ENCODE measurements at regions not wholly inside any gene's neighbourhood (a gene's known extent, or its start where the extent isn't known, plus 50 kb on each side); places are given as distances from the start of the nearest gene placed in this dataset.

- Mint-ChIP-seq H3K9me3 (no peaks in the 10 kb centered on the region), H3K27ac (no peak overlapping the region), H3K27me3 (no peaks in the 10 kb centered on the region), H3K4me1 (no peaks in the 10 kb centered on the region), H3K4me3 (no peak overlapping the region), H3K36me3 (ENCODE audit: low read depth) (no peaks in the 10 kb centered on the region)
- POLR2A ChIA-PET, result no interaction called here
- CTCF ChIA-PET, result interaction anchor here (0.5 kb wide), 1 partner anchor 130 kb away, joined by 3 read pairs; no protein-coding TSS in a partner anchor
- DNase-seq, result no peak
These were observed 50.3 kb upstream of the TCF12 start for GRCh38 chr15:56868170-56868569.

GRCh38 chr15:56866803-56867202 lies 51.6 kb upstream of the TCF12 start:
- Mint-ChIP-seq H3K4me1 (no peaks in the 10 kb centered on the region), H3K27me3 (no peaks in the 10 kb centered on the region), H3K36me3 (ENCODE audit: low read depth) (no peaks in the 10 kb centered on the region), H3K27ac (no peak overlapping the region), H3K9me3 (no peaks in the 10 kb centered on the region), H3K4me3 (no peak overlapping the region)
- no peak for DNase-seq
- CTCF ChIA-PET, result no interaction called here
- POLR2A ChIA-PET, result no interaction called here

GRCh38 chr15:56857828-56858227 lies 60.6 kb upstream of the TCF12 start:
- ChIA-PET CTCF (no interaction called here), POLR2A (no interaction called here)
- DNase-seq, result no peak
- Mint-ChIP-seq H3K27me3 (peaks cover 5% of the 10 kb centered on the region), H3K27ac (no peak overlapping the region), H3K4me3 (no peak overlapping the region), H3K9me3 (no peaks in the 10 kb centered on the region), H3K4me1 (no peaks in the 10 kb centered on the region), H3K36me3 (ENCODE audit: low read depth) (peaks cover 2% of the 10 kb centered on the region)

- CTCF ChIA-PET, result no interaction called here
- Mint-ChIP-seq H3K36me3 (ENCODE audit: low read depth) (peaks cover 2% of the 10 kb centered on the region), H3K27me3 (peaks cover 5% of the 10 kb centered on the region), H3K27ac (no peak overlapping the region), H3K4me1 (no peaks in the 10 kb centered on the region), H3K4me3 (no peak overlapping the region), H3K9me3 (no peaks in the 10 kb centered on the region)
- POLR2A ChIA-PET, result no interaction called here
- no peak for DNase-seq
These were observed 61.5 kb upstream of the TCF12 start for GRCh38 chr15:56856934-56857333.

GRCh38 chr15:56844892-56845291 lies 73.6 kb upstream of the TCF12 start:
- Mint-ChIP-seq H3K36me3 (ENCODE audit: low read depth) (peaks cover 3% of the 10 kb centered on the region), H3K27ac (no peak overlapping the region), H3K4me3 (no peak overlapping the region), H3K9me3 (peaks cover 2% of the 10 kb centered on the region), H3K4me1 (peaks cover 3% of the 10 kb centered on the region), H3K27me3 (peaks cover 8% of the 10 kb centered on the region)
- no peak for DNase-seq
- CTCF ChIA-PET, result no interaction called here
- POLR2A ChIA-PET, result no interaction called here

- Mint-ChIP-seq H3K4me3 (no peak overlapping the region), H3K9me3 (peaks cover 2% of the 10 kb centered on the region), H3K4me1 (peaks cover 6% of the 10 kb centered on the region), H3K27me3 (peaks cover 8% of the 10 kb centered on the region), H3K36me3 (ENCODE audit: low read depth) (peaks cover 3% of the 10 kb centered on the region), H3K27ac (no peak overlapping the region)
- ChIA-PET CTCF (no interaction called here), POLR2A (no interaction called here)
- DNase-seq, result no peak
These were observed 74.0 kb upstream of the TCF12 start for GRCh38 chr15:56844471-56844870.

GRCh38 chr15:56839641-56840040 lies 78.8 kb upstream of the TCF12 start:
- DNase-seq, result no peak
- peaks cover 8% of the 10 kb centered on the region for H3K27me3 Mint-ChIP-seq
- H3K27ac Mint-ChIP-seq, result no peak overlapping the region
- POLR2A ChIA-PET, result no interaction called here
- peaks cover 18% of the 10 kb centered on the region for H3K4me1 Mint-ChIP-seq
- CTCF ChIA-PET, result no interaction called here
- peaks cover 5% of the 10 kb centered on the region for H3K36me3 Mint-ChIP-seq (ENCODE audit: low read depth)
- no peak overlapping the region for H3K4me3 Mint-ChIP-seq
- H3K9me3 Mint-ChIP-seq, result peaks cover 2% of the 10 kb centered on the region

- peaks cover 5% of the 10 kb centered on the region for H3K36me3 Mint-ChIP-seq (ENCODE audit: low read depth)
- H3K4me1 Mint-ChIP-seq, result peaks cover 18% of the 10 kb centered on the region
- H3K9me3 Mint-ChIP-seq, result peaks cover 2% of the 10 kb centered on the region
- no peak for DNase-seq
- peaks cover 8% of the 10 kb centered on the region for H3K27me3 Mint-ChIP-seq
- CTCF ChIA-PET, result no interaction called here
- POLR2A ChIA-PET, result no interaction called here
- peak overlapping the region; percentile 65 for H3K27ac Mint-ChIP-seq
- no peak overlapping the region for H3K4me3 Mint-ChIP-seq
These were observed 79.3 kb upstream of the TCF12 start for GRCh38 chr15:56839099-56839498.

- peaks cover 2% of the 10 kb centered on the region for H3K9me3 Mint-ChIP-seq
These were observed 80.4 kb upstream of the TCF12 start for GRCh38 chr15:56838085-56838484.

GRCh38 chr15:56837273-56837672 lies 81.2 kb upstream of the TCF12 start:
- CTCF ChIA-PET, result interaction anchor here (0.6 kb wide), 1 partner anchor 59 kb away, joined by 3 read pairs; no protein-coding TSS in a partner anchor
- H3K36me3 Mint-ChIP-seq (ENCODE audit: low read depth), result peaks cover 5% of the 10 kb centered on the region
- peaks cover 2% of the 10 kb centered on the region for H3K9me3 Mint-ChIP-seq
- H3K27me3 Mint-ChIP-seq, result peaks cover 4% of the 10 kb centered on the region
- H3K27ac Mint-ChIP-seq, result no peak overlapping the region
- H3K4me3 Mint-ChIP-seq, result no peak overlapping the region
- POLR2A ChIA-PET, result interaction anchor here (0.6 kb wide), 1 partner anchor 353 kb away, joined by 3 read pairs; no protein-coding TSS in a partner anchor
- no peak for DNase-seq
- H3K4me1 Mint-ChIP-seq, result peaks cover 18% of the 10 kb centered on the region

More at GRCh38 chr15:56838085-56838484, 80.4 kb upstream of the TCF12 start:
- Mint-ChIP-seq H3K27me3 (peaks cover 6% of the 10 kb centered on the region), H3K4me3 (no peak overlapping the region), H3K4me1 (peaks cover 18% of the 10 kb centered on the region), H3K27ac (no peak overlapping the region), H3K36me3 (ENCODE audit: low read depth) (peaks cover 5% of the 10 kb centered on the region)
- DNase-seq, result no peak
- CTCF ChIA-PET, result no interaction called here
- POLR2A ChIA-PET, result no interaction called here

- no peak for DNase-seq
- ChIA-PET CTCF (no interaction called here), POLR2A (no interaction called here)
- peaks cover 5% of the 10 kb centered on the region for H3K27me3 Mint-ChIP-seq
- no peak overlapping the region for H3K4me3 Mint-ChIP-seq
- H3K27ac Mint-ChIP-seq, result no peak overlapping the region
- peaks cover 18% of the 10 kb centered on the region for H3K4me1 Mint-ChIP-seq
- peaks cover 5% of the 10 kb centered on the region for H3K36me3 Mint-ChIP-seq (ENCODE audit: low read depth)
- peaks cover 2% of the 10 kb centered on the region for H3K9me3 Mint-ChIP-seq
These were observed 82.7 kb upstream of the TCF12 start for GRCh38 chr15:56835718-56836171.

- Mint-ChIP-seq H3K4me1 (no peaks in the 10 kb centered on the region), H3K36me3 (ENCODE audit: low read depth) (no peaks in the 10 kb centered on the region), H3K9me3 (no peaks in the 10 kb centered on the region), H3K27ac (no peak overlapping the region), H3K27me3 (peaks cover 5% of the 10 kb centered on the region), H3K4me3 (no peak overlapping the region)
- DNase-seq, result no peak
- ChIA-PET POLR2A (no interaction called here), CTCF (interaction anchor here (1.9 kb wide), 1 partner anchor 10 kb away, joined by 5 read pairs; no protein-coding TSS in a partner anchor)
These were observed 86.3 kb upstream of the TCF12 start for GRCh38 chr15:56832125-56832524.

- DNase-seq, result no peak
- H3K27ac Mint-ChIP-seq, result no peak overlapping the region
- no peak overlapping the region for H3K4me3 Mint-ChIP-seq
- H3K36me3 Mint-ChIP-seq (ENCODE audit: low read depth), result no peaks in the 10 kb centered on the region
- POLR2A ChIA-PET, result interaction anchor here (0.7 kb wide), 1 partner anchor 689 kb away, joined by 3 read pairs; no protein-coding TSS in a partner anchor
- peaks cover 5% of the 10 kb centered on the region for H3K27me3 Mint-ChIP-seq
- CTCF ChIA-PET, result no interaction called here
- no peaks in the 10 kb centered on the region for H3K9me3 Mint-ChIP-seq
- H3K4me1 Mint-ChIP-seq, result no peaks in the 10 kb centered on the region
These were observed 86.9 kb upstream of the TCF12 start for GRCh38 chr15:56831467-56832005.

- ChIA-PET CTCF (interaction anchor here (1.3 kb wide), 1 partner anchor 11 kb away, joined by 3 read pairs; no protein-coding TSS in a partner anchor), POLR2A (no interaction called here)
- no peak overlapping the region for H3K4me3 Mint-ChIP-seq
These were observed 90.9 kb upstream of the ZNF280D start for GRCh38 chr15:56824175-56824574.

More at GRCh38 chr15:56824175-56824574, 90.9 kb upstream of the ZNF280D start:
- Mint-ChIP-seq H3K36me3 (ENCODE audit: low read depth) (no peaks in the 10 kb centered on the region), H3K27ac (no peak overlapping the region), H3K4me1 (no peaks in the 10 kb centered on the region), H3K27me3 (no peaks in the 10 kb centered on the region), H3K9me3 (no peaks in the 10 kb centered on the region)
- no peak for DNase-seq

Data from activated CD4-positive, alpha-beta T cell treated with anti-CD3 and anti-CD28 coated beads, Interleukin-2, amount 10 ng/mL, durations not matched to agents 7 days and 5 days (primary cell).